HG03565 (cell line): ENCODE measurements at regions not wholly inside any gene's neighbourhood (a gene's known extent, or its start where the extent isn't known, plus 50 kb on each side); places are given as distances from the start of the nearest gene placed in this dataset.
A peak's percentile ranks its signal among the peaks of the same experiment; 100 is the strongest.

ENCODE experiments used
- ATAC-seq: cut with Tn5 transposase; IDR thresholded peaks from one replicate; pipeline ENCODE4 v1.9.1; 2021; ENCODE audit warnings: mild to moderate bottlenecking, moderate library complexity; ENCODE audit not compliant: unreplicated experiment

- ATAC-seq: no peak
These were observed 463.7 kb downstream of the DNAH5 start for GRCh38 chr5:13480834-13481233.

GRCh38 chr5:13478831-13479465 lies 465.5 kb downstream of the DNAH5 start:
- ATAC-seq: peak; percentile 68

- no peak for ATAC-seq
These were observed 467.3 kb downstream of the DNAH5 start for GRCh38 chr5:13477118-13477737.

- ATAC-seq: no peak
These were observed 471.6 kb downstream of the DNAH5 start for GRCh38 chr5:13472842-13473241.

GRCh38 chr5:13470975-13471374 lies 473.5 kb downstream of the DNAH5 start:
- no peak for ATAC-seq

GRCh38 chr5:13470263-13470662 lies 474.2 kb downstream of the DNAH5 start:
- ATAC-seq: no peak

GRCh38 chr5:13464532-13465193 lies 479.8 kb downstream of the DNAH5 start:
- no peak for ATAC-seq

GRCh38 chr5:13460587-13460986 lies 483.9 kb downstream of the DNAH5 start:
- ATAC-seq: no peak

GRCh38 chr5:13454050-13454449 lies 490.4 kb downstream of the DNAH5 start:
- no peak for ATAC-seq

GRCh38 chr5:13448843-13449242 lies 495.6 kb downstream of the DNAH5 start:
- ATAC-seq: no peak

- no peak for ATAC-seq
These were observed 505.1 kb downstream of the DNAH5 start for GRCh38 chr5:13439430-13439829.

GRCh38 chr5:13427827-13428557 lies 516.5 kb downstream of the DNAH5 start:
- ATAC-seq: no peak

- ATAC-seq: no peak
These were observed 532.4 kb downstream of the DNAH5 start for GRCh38 chr5:13412040-13412595.

GRCh38 chr5:13408616-13409015 lies 535.9 kb downstream of the DNAH5 start:
- ATAC-seq: no peak

GRCh38 chr5:13403351-13403750 lies 541.1 kb downstream of the DNAH5 start:
- no peak for ATAC-seq

GRCh38 chr5:13385066-13385465 lies 559.4 kb downstream of the DNAH5 start:
- ATAC-seq: no peak

- no peak for ATAC-seq
These were observed 562.3 kb downstream of the DNAH5 start for GRCh38 chr5:13382232-13382631.

- ATAC-seq: no peak
These were observed 566.4 kb downstream of the DNAH5 start for GRCh38 chr5:13378091-13378490.

- no peak for ATAC-seq
These were observed 585.1 kb downstream of the DNAH5 start for GRCh38 chr5:13359344-13359743.

GRCh38 chr5:13358342-13358741 lies 586.1 kb downstream of the DNAH5 start:
- ATAC-seq: no peak

GRCh38 chr5:13357929-13358328 lies 586.6 kb downstream of the DNAH5 start:
- ATAC-seq: no peak
